GOT3 (cell line): ENCODE measurements at regions not wholly inside any gene's neighbourhood (a gene's known extent, or its start where the extent isn't known, plus 50 kb on each side); places are given as distances from the start of the nearest gene placed in this dataset.

ENCODE experiments used
- DNase-seq: peaks from one replicate; lab custom pipeline; 2025; ENCODE audit warnings: mixed read lengths; lab: John Stamatoyannopoulos, UW

DNA sequence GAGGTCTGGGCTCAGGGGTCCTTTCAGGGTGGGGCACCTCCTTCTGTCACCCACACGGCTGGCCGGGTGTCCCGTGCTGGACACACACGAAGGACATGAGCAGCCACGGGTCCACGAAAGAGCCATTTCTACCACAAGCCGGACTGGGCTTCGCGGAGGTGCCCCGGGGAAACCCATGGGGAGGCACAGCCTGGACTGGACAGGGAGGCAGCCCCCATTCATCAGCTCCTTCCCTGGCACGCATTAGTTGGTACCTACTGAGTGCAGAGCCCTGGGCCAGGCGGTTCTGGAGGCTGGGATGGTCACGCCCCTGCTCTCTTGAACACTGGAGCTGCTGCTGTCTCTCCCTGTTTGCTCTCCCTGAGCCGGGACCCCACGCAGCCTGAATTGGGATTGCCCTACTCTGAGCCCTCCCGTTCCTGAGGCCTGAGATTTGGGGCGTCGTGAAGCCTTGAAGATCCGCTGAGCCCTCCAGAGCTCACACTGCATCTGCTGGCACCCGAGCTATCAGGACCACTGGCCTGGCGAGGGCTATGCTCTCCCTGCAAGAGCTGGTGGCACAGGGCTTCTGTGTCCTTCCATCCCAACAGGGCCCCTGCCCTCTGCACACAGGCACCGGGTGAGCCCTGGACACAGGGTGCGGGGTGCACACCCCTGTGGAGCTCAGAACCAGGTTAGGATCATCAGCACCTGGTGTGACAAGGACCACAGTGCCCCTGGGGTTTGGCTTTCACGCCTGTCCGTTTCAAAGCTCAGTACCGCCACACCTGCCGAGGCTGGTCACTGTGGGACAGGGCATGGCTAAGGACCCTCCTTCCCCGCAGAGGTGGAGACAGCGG is 84.6 kb downstream of the MYEOV start:
- DNase-seq = no peak

DNA sequence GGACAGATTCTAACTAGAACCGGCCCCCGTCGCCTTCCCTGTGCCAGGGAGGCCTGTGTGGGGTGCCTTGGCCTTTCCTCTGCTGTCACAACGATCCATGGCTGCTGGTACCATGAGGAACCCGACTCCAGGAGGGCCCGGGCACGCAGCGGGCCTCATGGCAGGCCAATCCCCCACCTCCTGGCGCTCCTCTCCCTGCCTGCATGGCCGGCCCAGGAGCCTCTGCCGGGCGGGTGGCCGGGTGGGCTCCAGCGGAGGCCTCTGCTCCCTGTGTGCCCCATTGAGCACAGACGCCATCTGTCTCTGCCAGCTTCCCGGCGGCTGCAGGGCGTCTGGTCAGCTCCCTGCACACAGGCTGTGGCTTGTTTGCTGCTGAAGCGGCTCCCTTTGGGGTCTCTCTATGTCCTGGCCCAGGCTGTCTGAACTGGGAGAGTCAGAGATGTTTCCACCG is 86.5 kb downstream of the MYEOV start:
- no peak for DNase-seq

DNA sequence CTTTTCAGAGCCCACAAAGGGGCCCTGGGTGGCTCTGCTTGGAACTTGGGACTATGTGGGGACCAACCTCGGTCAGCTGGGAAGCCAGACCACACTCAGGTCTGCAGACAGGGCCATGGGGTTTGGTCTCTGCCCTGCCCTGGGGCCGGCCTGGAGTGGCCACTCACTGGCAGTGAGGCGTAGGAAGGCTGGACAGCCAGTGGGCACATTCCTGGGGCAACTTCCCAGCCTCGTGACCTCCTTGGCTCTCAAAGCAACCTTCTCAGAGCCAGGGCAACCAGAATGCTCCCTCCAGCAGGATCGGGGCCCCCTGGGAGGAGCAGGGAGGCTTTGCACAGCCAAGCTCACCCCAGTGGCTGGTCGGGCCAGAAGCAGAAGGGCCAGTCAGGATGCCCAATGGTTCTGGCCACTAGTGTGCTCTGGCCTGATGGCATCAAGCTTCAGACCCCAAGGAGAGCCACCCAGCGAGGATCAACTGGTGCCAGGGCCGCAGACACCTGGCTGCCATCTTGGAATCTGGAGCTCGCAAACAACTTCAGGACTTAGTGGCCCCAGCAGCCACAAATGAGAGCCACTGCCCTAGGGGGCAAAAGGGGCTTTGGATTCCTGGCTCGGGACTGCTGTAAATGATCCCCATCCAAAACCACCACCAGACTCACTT is 87.1 kb downstream of the MYEOV start:
- DNase-seq = no peak

DNA sequence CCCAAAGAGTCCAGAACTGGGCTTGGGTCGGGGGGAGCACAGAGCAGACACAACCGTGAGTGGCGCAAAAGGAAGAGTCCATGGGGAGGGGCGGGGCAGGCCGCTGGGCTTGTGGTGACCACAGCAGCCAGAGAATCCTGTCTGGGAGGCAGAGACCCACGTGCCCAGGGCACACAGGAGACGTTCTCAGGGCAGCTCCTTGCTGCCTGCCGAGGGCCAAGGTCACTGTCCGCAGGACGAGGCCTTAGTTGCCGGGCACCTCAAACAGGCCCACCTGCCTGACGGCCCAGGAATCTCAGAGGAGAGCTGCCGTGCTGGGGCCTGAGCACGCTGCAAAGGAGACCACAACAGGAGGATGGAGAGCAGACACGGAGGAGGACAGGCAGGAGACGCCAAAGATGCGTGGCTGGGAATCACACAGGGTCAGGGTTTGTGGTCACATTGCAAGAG is 87.8 kb downstream of the MYEOV start:
- DNase-seq = no peak

DNA sequence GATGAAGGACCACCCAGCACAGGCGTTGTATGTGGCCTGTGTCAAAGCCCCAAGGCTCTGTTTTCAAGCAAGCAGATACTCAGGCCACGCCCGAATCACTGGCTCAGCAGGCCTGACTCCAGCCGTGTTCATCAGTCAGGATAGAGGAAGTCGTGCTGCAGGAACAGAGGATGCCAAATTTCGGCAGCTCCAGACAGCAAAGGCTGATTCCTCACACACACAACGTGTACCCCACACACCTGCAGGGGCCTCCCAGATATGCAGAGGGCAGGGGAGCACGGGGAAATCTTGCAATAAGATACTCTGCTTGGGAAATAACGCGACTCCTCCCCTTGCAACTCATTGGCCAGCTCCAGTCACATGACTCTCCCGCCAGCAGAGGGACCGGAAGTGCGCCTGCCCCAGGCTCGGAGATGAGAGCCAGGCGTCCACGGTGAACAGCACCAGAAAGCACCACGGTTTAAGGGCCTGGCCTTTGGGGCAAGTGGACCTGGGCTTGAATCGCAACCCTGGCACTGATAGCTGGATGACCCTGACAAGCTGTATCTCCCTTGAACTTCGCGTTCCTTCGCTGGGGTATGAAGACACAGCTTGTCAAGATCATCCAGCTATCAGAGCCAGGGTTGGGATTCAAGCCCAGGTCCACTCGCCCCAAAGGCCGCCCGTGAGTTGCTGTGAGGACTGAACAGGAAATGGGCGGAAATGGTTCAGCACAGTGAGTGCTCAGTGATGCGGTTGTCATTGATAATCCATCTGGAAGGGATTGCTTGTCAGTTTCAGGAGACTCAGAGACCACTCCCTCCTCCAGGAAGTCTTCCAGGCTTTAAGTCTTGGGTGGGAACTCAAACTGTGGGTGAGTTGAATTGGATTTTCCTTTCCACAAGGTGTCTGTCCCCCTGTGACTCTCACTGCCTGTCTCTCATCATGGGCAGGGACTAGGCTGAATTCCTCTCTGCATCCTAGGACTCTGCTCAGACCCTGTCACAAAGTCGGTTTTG is 88.5 kb downstream of the MYEOV start:
- DNase-seq = no peak

DNA sequence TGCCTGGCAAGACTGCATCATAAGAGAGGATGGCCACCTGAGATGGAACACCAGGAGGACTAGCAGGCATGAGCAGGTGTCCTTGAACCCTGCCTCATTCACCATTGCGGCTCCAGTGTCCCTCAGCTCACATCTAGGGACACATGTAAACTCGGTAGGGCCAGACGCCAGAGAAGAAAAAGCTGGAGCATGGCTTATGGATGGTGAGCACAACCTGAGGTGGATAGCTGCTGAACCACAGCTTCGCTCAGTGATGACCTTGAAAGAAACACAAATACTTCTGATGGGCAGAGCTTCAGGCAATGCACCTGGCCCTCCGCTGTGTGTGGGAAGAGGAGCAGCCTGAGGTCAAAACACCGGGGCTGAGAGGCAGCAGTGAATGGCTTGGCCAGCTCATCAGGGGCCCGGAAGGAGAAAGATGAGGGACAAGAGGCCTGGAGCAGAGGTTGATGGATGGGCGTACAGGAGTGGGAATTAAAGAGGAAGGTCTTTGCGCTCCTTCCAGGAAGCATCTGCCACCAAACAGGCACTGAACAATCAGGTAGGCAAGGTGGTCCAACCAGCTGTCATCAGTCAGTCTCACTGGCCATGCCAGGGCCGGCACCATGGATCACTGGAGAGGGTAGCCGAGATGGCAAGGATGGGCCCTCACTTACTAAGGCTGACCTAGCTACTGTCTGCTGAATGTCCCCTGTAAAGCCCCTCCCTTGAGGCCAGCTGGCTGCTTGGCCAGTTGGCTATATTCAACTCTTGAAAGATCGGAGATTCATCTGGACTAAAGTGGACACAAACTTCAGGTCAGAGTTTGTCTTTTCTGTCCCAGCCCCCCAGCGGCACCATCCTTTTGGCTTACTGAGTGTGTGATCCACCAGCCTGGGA is 89.7 kb downstream of the MYEOV start:
- DNase-seq = no peak

DNA sequence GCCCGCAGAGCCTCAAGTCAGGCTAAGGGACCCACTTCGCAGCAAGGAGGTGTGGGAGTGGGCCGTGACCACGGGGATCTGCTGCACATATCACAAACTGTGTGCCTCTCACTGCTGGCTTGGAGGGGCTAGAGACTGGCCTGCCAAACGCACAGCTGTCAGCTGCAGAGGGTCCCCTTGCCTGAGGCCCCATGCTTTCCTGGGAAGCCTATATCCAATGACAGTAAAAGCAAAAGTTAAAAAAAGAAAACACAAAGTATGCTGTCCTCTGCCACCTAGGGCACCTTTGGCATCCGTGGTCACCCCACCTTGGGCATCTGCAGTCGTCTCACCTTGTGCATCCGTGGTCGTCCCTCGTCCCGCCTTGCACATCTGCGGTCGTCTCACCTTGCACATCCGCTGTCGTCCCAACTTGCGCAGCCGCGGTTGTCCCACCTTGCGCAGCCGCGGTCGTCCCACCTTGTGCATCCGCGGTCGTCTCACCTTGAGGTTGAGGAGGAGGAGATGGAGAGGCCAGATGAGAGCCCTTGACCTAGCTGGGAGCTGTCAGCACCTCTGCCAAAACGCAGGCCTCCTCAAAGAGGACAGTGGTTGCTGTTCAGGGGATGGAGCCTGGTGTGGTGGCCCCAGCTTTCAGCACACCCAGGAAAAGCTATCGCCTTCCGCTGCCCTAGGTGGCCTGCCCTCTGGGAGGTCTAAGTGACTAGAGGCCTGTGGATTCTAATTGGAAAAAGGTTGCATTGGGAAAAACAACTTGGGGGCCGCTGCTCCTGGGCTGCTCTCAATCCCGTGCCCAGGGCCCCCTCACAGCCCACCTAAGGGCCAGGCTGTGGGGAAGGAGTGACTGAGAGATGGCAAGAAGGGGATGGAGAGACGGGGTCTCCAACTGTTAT is 90.5 kb downstream of the MYEOV start:
- DNase-seq = no peak

DNA sequence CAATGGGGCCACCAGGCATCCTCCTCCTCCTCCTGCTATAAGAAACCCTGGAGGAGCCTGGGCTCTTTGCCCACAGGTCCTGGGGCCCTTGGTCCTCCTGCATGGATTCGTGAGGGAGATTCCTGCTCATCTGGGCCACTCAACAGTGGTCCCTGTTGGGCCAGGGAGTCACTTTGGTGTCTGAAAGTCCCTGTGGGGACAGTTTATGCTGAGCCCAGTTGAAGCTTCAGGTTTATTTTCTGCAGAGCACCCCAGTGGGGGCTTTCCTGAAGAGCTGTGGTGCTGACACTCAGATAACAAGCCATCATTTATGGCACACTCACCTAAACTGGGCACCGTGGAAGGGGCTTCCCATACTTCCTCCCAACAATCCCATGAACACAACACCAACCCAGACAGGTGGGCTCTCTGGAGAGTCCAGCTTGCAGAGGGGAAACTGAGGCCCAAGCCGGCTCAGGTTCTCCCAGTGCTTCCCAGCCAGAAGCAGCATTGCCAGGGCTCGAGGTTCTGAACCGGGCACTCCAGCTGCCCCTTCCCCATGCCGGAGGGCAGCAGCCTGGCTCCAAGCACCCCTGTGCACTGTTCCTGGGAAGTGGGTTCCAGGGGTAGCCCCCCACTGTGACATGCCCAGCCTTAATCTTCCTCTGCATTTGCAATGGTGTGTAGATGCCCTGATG is 91.3 kb downstream of the MYEOV start:
- no peak for DNase-seq

DNA sequence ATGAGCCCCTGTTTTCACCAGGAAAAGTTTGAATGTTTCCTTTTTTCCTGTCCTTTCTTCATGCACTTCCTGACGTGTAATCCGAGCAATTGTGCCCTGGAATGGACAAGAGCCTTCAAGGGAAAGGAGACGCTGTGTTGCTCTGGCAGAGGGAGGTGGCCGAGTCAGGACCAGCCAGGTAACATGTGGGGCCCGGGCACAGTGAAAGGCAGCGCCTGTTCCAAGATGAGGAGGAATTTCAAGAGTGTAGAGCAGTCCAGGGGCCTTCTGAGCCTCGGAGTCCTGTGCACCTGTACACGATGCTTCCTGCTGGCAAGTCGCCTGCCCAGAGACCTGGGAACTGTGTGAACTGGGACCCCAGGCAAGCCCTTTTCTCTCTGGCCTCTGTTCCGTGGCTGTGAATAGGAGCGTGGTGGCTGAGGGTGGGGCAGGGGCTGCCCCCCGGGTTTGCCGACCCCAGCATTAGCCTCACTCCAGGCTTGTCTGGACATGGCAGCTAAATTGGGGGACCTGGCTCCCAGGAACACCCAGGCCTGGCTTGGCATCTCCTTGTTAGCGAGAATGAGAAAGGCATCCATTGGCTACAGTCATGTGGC is 92.0 kb downstream of the MYEOV start:
- DNase-seq = no peak

DNA sequence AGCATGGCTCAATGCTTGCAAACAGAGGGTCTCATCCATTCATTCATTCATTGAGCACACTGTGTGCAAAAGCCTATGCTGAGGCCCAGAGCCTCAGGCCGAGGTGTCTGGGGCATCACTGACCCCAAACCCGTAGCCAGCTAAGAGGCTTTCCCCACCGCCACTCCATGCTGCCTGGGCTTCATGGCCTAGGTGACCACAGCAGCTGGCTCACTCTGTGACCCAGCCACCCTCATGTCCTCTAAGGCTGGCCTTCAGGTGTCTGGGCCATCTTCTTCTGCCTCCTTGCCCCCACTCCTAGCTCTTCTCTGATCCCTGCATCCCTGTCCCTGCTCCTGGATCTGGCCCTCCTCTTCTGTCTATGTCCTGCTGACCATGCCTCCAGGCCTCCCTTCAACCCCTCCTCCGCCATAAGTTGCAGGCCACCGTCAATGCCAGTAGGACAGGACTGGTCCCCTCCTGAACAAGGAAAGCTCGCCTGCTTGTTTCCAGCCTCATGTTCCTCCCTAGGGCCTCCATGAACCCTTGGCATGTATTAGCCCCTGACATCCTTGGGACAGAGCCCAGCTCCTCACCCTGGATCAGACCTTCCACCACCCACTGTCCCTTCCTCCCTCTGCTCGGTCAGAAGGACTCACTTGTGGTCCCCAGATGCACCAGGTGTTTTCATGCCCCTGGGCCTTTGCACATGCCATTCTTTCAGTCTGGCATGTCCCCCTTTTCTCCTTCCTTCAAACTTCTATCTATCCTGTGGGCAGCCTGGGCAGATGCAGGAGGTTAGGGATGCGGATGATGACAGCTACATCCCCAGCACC is 92.8 kb downstream of the MYEOV start:
- no peak for DNase-seq

DNA sequence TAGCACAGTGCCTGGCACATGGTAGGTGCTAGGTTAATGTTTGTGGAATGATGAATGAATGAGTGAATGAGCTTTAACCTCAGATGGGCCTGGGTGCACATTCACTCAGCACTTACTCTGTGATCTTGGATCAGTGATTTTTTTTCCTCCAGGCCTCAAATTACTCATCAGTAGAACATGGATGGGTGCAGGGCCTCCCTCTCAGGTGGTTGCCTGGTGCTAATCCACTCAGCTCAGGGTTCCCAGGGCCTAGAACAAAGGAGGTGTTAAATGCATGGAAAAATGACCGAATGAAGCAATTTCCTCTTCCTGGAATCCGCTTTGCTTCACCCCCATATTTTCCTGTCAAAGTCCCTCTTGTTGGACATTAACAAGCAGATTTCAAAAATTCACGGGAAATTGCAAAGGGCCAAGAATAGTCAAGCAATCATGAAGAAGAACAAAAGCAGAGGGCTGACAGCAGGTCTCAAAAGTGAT is 93.5 kb downstream of the MYEOV start:
- DNase-seq = no peak

DNA sequence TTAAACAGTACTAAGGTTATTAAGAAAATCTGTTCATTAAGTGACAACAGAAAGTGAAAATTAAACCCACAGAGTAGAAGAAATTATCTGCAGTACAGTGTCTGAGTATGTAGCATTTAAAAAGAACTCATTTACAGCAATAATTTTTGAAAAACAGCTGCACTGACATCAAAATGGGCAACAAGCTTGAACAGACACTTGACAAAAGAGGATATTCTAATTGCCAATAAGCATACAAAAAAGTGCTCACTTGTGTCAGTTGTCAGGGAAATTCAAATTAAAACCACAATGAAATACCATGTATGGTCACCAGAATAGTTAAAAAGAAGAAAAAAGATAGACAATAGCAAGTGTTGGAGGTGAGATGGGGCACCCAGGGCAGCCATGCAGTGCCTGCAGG is 93.3 kb upstream of the LINC01488 start:
- DNase-seq = no peak

DNA sequence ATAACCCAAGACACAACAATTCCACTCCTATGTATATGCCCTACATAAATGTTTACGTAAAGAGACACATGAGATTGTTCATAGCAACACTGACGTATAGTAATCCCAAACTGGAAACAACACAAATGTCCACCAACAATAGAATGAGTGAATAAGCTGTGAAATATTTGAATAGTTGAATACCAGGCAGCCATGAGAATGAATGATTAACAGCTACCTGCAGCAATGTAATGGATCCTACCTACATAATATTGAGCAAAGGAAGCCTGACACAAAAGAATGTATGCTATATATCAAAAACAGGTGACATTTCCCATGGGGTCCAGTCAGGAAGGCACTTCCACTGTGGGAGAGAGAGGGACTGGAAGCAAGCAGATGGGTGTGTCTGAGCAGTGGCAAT is 92.8 kb upstream of the LINC01488 start:
- no peak for DNase-seq

DNA sequence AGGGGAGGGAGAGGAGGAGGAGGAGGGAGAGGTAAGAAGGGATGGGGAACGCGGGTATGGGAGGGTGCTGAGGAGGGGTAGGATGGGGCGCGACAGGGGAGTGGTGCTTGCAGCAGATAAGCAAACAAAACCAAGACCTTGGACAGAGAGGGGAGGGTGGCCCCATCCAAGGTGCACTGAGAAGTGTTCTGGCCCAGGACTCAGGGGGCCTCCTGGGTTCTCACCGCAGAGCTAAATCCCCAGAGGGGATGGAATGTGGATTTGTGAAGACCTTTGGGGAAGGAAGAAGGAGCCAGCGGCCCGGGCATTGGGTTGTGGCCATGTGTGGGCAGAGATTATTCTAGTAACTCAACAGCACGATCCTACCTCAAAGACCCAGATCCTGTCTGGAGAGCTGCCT is 90.9 kb upstream of the LINC01488 start:
- no peak for DNase-seq

DNA sequence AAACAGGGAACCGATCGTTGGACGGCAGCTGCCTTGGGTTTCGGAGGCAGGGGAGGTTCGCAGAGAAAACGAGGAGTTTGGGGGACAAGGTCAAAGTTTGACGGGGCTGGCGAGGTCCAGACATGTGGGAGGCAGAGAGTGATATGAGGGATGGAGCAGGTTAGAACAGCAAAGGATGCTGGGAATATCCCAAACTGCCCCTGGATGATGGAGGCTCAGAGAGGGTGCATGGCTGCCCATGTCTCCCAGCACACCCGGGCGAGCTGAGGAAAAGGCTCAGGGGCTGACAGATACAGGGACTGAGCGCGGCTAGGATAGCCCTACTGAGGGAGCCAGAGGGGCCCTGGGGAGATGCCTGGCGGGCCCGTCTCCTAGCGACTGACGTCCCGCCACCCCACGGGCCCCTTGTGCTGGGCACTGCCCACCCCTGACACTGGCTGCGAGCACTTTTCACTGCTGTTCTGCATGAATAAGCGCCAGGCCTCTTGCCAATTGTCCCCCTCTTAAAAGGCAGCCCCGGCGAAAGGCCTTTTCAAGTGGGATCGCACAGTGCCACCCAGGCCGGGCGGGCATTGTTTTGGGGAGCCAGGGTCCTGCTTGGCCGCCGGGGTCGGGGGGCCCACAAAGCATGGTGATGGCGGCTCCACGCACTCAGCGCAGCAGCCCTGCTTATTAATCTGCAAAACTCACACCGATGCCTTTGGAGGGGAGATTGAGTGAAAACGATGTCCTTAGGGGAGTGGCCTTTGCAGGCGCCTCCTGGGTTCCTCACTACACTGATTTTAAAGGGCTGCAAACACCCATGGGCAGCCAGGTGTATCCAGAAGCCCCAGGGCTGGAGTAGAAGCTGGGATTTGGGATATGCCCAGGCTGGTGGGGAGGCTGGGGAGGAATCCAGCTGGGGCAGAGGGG is 90.0 kb upstream of the LINC01488 start:
- DNase-seq = no peak

DNA sequence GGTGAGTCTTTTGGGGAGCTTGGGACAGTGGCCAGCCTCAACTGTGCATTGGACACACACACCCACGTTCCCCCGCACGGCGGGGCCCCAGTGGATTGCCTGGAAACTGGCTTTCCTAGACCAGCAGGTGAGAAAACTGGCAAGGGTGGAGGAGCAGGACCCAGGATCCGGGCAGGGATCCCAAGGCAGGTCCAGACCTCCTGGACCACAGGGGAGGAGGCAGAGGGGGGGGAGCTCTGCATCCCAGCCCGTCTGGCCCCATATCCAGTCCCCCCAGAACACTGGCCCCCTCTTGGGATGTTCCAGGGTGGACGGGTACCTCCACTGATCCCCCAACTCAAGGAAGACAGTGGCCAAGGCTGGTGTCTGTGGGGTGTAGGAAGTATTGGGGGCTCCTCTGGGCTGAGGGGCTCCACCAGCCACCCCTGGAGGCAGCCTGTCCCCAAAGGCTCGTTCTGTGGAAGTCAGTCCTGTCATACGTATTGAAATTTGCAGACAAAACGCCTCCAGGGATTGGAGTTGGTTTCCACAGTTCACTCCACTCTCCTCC is 89.3 kb upstream of the LINC01488 start:
- no peak for DNase-seq
